ENCODE measurements at regions not wholly inside any gene's neighbourhood (a gene's known extent, or its start where the extent isn't known, plus 50 kb on each side); places are given as distances from the start of the nearest gene placed in this dataset.
"Not testable (repeated sequence)": the region's sequence is repeated elsewhere in the genome, so short reads cannot be mapped to it uniquely, and the experiment has no call there.

DNA sequence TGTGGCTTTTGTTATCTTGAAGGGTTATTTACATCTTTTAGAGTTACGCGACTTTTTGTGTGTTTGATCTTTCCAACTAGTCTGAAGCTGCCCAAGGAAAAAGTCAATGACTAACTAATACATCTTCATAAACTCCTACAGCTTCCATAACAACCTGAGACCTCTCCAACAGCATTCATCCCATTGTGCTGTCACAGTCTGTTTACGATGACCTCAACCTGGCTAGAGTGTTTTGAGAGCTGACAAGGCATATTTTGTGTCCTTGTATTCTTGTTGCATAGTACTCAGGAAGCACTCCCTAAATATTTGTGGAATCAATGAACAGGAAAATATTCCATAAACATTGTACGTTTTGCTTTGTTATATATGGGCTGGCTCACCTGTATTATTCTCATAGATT, 140.2 kb upstream of the NBPF9 start:
- TF ChIP-seq, protein P1, sequence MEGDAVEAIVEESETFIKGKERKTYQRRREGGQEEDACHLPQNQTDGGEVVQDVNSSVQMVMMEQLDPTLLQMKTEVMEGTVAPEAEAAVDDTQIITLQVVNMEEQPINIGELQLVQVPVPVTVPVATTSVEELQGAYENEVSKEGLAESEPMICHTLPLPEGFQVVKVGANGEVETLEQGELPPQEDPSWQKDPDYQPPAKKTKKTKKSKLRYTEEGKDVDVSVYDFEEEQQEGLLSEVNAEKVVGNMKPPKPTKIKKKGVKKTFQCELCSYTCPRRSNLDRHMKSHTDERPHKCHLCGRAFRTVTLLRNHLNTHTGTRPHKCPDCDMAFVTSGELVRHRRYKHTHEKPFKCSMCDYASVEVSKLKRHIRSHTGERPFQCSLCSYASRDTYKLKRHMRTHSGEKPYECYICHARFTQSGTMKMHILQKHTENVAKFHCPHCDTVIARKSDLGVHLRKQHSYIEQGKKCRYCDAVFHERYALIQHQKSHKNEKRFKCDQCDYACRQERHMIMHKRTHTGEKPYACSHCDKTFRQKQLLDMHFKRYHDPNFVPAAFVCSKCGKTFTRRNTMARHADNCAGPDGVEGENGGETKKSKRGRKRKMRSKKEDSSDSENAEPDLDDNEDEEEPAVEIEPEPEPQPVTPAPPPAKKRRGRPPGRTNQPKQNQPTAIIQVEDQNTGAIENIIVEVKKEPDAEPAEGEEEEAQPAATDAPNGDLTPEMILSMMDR (IDR thresholded peaks at IDR 0.05), result not testable (repeated sequence)
- not testable (repeated sequence) for TF ChIP-seq POLR2A (IDR thresholded peaks at IDR 0.05)
